ENCODE measurements at regions not wholly inside any gene's neighbourhood (a gene's known extent, or its start where the extent isn't known, plus 50 kb on each side); places are given as distances from the start of the nearest gene placed in this dataset.

- Mint-ChIP-seq H3K4me3 (no peak overlapping the region), H3K27ac (no peak overlapping the region), H3K36me3 (no peaks in the 10 kb centered on the region), H3K27me3 (peaks cover 3% of the 10 kb centered on the region), H3K4me1 (ENCODE audit: unreplicated experiment) (no peaks in the 10 kb centered on the region), H3K9me3 (no peaks in the 10 kb centered on the region)
- TF ChIP-seq CTCF (conservative IDR thresholded peaks at IDR 0.05), result no peak
- no peak for DNase-seq (ENCODE audit: extremely low spot score, unreplicated experiment)
Observed at GRCh38 chr20:24798930-24799705, 150.0 kb upstream of the CST7 start.

GRCh38 chr20:24799971-24800580 is 149.0 kb upstream of the CST7 start:
- TF ChIP-seq CTCF (conservative IDR thresholded peaks at IDR 0.05), result no peak
- H3K27ac Mint-ChIP-seq, result no peak overlapping the region

GRCh38 chr20:24802286-24802820 is 146.7 kb upstream of the CST7 start:
- Mint-ChIP-seq H3K27me3 (peaks cover 3% of the 10 kb centered on the region), H3K4me3 (no peak overlapping the region), H3K9me3 (no peaks in the 10 kb centered on the region), H3K27ac (no peak overlapping the region), H3K36me3 (no peaks in the 10 kb centered on the region), H3K4me1 (ENCODE audit: unreplicated experiment) (no peaks in the 10 kb centered on the region)
- DNase-seq (ENCODE audit: extremely low spot score, unreplicated experiment), result no peak
- TF ChIP-seq CTCF (conservative IDR thresholded peaks at IDR 0.05), result no peak

More at GRCh38 chr20:24799971-24800580, 149.0 kb upstream of the CST7 start:
- peaks cover 3% of the 10 kb centered on the region for H3K27me3 Mint-ChIP-seq
- no peak for DNase-seq (ENCODE audit: extremely low spot score, unreplicated experiment)
- no peaks in the 10 kb centered on the region for H3K4me1 Mint-ChIP-seq (ENCODE audit: unreplicated experiment)
- H3K4me3 Mint-ChIP-seq, result no peak overlapping the region
- no peaks in the 10 kb centered on the region for H3K36me3 Mint-ChIP-seq
- H3K9me3 Mint-ChIP-seq, result no peaks in the 10 kb centered on the region

GRCh38 chr20:24804481-24805206 is 144.4 kb upstream of the CST7 start:
- Mint-ChIP-seq H3K36me3 (no peaks in the 10 kb centered on the region), H3K27me3 (peaks cover 3% of the 10 kb centered on the region), H3K4me3 (no peak overlapping the region), H3K4me1 (ENCODE audit: unreplicated experiment) (no peaks in the 10 kb centered on the region), H3K27ac (no peak overlapping the region), H3K9me3 (no peaks in the 10 kb centered on the region)
- no peak for TF ChIP-seq CTCF (conservative IDR thresholded peaks at IDR 0.05)
- no peak for DNase-seq (ENCODE audit: extremely low spot score, unreplicated experiment)

GRCh38 chr20:24805456-24806238 is 143.4 kb upstream of the CST7 start:
- Mint-ChIP-seq H3K27ac (no peak overlapping the region), H3K4me3 (no peak overlapping the region), H3K27me3 (peaks cover 2% of the 10 kb centered on the region), H3K4me1 (ENCODE audit: unreplicated experiment) (no peaks in the 10 kb centered on the region), H3K36me3 (no peaks in the 10 kb centered on the region), H3K9me3 (no peaks in the 10 kb centered on the region)
- TF ChIP-seq CTCF (conservative IDR thresholded peaks at IDR 0.05), result no peak
- no peak for DNase-seq (ENCODE audit: extremely low spot score, unreplicated experiment)
